Retinal pigment epithelial cell (primary cell): ENCODE measurements at regions not wholly inside any gene's neighbourhood (a gene's known extent, or its start where the extent isn't known, plus 50 kb on each side); places are given as distances from the start of the nearest gene placed in this dataset.
A peak's percentile ranks its signal among the peaks of the same experiment; 100 is the strongest.
"Not testable (repeated sequence)": the region's sequence is repeated elsewhere in the genome, so short reads cannot be mapped to it uniquely, and the experiment has no call there.

Experiments
- DNase-seq: peaks from one replicate; pipeline ENCODE4 v3.0.0-alpha.2; 2010; ENCODE audit warnings: low read depth
- H3K4me3 ChIP-seq: 2 replicates; pipeline ENCODE4 v1.5.1; 2011; ENCODE audit warnings: mild to moderate bottlenecking, low read length, control low read depth, moderate library complexity
- CTCF ChIP-seq: conservative IDR thresholded peaks from 2 replicates; pipeline ENCODE4 v1.5.1; 2011; ENCODE audit warnings: low read depth, low read length, control low read depth, inconsistent platforms

GRCh38 chr9:79481846-79482477 lies 89.8 kb upstream of the TLE4 start:
- TF ChIP-seq CTCF = no peak
- DNase-seq = no peak
- no peak overlapping the region for H3K4me3 ChIP-seq

DNA sequence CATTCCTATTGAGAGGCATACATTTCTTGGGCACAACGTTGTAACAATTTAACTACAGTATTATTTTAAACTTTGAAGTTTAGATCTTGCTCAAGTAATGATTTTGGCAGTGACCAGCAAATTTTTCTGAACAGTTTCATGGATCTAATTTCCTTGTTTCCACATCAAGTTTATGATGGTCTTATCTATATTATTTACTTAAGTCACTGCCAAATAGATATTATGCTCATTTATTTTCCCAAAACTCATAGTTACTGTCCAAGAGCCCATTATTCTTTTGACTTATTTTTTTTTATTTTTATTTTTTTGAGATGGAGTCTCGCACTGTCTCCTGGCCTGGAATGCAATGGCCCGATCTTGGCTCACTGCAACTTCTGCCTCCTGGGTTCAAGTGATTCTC lies 86.5 kb upstream of the TLE4 start:
- no peak overlapping the region for H3K4me3 ChIP-seq
- no peak for TF ChIP-seq CTCF
- DNase-seq = no peak

DNA sequence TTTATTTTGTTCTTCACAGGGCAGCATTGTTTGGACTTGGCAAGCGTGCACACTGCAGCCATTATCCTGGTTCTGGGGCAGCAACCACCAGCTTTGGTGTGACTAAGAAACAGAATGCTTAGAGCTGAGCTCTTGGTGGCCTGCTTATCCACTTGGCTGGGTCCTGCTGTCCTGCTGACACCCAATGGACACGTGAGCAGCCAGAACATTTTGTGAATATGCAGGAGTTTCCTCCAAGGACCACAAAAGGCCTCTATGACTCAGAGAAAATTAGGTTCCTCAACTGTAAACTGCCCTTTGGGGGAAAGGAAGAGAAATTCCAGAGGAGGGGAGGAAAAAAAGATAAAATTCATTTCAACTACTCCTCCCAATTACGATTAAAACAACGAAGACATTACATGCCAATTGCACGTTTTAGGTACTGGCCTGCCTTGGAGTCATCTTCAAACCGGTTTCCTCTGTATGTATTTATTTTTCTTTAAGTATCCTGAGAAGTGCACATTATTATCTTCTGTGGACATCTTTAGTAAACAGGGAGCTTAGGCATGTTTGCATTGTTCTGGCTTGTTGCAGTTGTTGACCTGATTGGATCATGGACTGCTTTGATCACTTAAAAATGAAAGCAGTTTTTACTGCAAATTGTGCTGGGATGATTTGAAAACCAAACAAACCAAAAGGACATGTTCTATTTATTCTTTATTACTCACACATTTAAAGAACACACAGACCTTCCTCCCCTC lies 82.3 kb upstream of the TLE4 start:
- TF ChIP-seq CTCF = no peak
- DNase-seq = peak; percentile 69
- H3K4me3 ChIP-seq = no peak overlapping the region

DNA sequence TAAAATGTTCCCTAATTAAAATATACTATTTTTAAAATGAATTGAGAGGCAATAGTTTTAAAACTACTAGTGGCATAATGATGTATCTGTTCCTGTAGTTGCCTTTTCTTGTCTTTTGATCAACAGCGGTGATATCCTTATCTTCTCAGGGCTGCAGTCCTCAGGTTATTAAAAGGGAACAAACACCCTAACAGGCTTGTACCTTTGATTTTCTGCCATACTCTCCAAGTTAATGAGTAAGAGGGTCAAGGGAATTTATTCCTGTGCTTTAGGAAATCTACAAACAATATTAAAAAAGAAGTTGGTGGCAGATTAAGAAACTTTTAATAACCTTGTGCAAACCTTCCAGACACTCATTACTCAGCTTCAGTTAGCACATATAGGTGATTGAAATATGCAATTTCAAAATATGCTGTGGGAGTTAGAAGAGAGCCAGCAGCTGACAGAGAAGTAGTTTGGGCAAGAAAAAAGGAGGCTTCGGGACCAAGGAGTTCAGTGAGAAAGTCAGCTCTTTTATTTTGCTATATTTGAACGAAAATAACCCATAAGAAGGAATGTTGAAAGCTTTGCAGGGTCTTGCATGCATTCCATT lies 81.0 kb upstream of the TLE4 start:
- no peak overlapping the region for H3K4me3 ChIP-seq
- DNase-seq = no peak
- TF ChIP-seq CTCF = no peak

GRCh38 chr9:79492092-79493009 lies 79.4 kb upstream of the TLE4 start:
- no peak overlapping the region for H3K4me3 ChIP-seq
- TF ChIP-seq CTCF = no peak
- DNase-seq = no peak

DNA sequence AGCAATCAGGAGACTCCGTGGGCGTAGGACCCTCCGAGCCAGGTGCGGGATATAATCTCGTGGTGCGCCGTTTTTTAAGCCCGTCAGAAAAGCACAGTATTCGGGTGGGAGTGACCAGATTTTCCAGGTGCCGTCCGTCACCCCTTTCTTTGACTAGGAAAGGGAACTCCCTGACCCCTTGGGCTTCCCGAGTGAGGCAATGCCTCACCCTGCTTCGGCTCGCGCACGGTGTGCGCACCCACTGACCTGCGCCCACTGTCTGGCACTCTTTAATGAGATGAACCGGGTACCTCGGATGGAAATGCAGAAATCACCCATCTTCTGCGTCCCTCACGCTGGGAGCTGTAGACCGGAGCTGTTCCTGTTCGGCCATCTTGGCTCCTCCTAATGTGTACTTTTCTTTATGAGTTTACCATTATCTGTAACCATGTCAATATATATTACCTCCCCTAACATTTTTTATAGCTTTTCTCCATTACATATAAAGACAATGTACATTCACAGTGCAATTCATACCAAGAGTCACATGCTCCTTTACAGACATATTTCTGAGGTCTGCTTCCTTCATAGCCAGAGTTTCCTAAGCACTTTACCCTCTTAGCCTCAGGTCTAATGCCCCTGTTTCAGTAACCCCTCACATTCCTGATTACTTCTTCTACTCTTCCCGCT lies 71.4 kb upstream of the TLE4 start:
- not testable (repeated sequence) for H3K4me3 ChIP-seq, DNase-seq

GRCh38 chr9:79501546-79501945 lies 70.2 kb upstream of the TLE4 start:
- DNase-seq = no peak
- TF ChIP-seq CTCF = no peak
- H3K4me3 ChIP-seq = no peak overlapping the region
